GM06990 (cell line): ENCODE measurements at regions not wholly inside any gene's neighbourhood (a gene's known extent, or its start where the extent isn't known, plus 50 kb on each side); places are given as distances from the start of the nearest gene placed in this dataset.

Source experiments
- DNase-seq: peaks from one replicate; pipeline ENCODE4 v3.0.0-alpha.2; 2011; ENCODE audit not compliant: insufficient read length; ENCODE audit errors: extremely low read depth
- H3K27me3 ChIP-seq: replicated peaks from 2 replicates; pipeline ENCODE4 v1.6.0; 2011; ENCODE audit warnings: low read length; ENCODE audit not compliant: control insufficient read depth, insufficient read depth
- H3K36me3 ChIP-seq: 2 replicates; pipeline ENCODE4 v1.5.1; 2011; ENCODE audit warnings: low read length; ENCODE audit not compliant: control insufficient read depth, insufficient read depth
- H3K4me3 ChIP-seq: replicated peaks from 2 replicates; pipeline ENCODE4 v1.5.1; 2011; ENCODE audit warnings: low read depth, mild to moderate bottlenecking, control low read depth, low read length
- TF ChIP-seq, protein P1 (sequence below): IDR thresholded peaks from 2 replicates; pipeline ENCODE4 v1.5.1; 2011; ENCODE audit warnings: low read length, control low read depth, mild to moderate bottlenecking, inconsistent platforms; ENCODE audit not compliant: insufficient read depth, poor library complexity, severe bottlenecking

DNA sequence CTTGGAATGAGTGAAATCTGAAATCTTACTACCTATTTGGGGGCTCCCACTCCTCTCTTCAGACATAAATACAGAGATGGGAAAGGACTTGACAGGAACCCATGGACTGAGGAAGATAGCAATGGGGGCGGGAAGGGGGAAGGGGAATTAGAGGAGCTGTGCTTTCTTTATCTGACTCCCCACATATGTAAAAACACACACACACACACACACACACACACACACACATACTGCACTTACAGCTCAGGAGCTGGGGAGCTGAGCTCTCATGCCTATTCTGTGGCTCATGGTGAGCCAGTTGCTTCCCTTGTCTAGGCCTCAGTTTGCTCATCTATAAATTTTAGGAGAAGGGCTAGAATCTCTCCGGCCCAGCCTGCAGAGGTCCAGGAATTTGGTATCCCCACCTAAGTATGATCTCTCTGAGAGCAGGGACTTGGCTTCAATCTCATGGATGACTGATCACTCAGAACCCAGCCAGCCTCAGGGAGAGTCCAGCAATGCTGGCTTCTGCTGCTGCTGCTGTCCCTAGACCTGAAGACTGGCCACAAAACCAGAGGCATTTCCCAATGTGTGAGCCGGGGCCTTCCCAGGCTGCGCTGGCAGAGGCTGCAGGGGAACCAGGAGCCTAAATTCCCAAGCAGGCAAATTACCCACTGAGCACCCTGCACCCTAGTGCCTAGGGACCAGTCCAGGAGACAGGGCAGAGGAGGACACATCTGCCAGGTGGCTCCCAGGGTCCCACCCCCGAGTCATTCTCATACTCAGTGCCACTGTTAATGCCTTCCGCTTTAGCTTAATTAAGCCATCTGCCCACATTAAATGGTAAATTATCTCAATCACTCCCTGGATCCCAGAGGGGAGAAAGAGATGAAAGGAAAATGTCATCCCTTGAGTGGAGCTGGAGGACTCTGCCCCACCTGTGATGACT lies 57.5 kb upstream of the RBM15 start:
- TF ChIP-seq, protein P1, sequence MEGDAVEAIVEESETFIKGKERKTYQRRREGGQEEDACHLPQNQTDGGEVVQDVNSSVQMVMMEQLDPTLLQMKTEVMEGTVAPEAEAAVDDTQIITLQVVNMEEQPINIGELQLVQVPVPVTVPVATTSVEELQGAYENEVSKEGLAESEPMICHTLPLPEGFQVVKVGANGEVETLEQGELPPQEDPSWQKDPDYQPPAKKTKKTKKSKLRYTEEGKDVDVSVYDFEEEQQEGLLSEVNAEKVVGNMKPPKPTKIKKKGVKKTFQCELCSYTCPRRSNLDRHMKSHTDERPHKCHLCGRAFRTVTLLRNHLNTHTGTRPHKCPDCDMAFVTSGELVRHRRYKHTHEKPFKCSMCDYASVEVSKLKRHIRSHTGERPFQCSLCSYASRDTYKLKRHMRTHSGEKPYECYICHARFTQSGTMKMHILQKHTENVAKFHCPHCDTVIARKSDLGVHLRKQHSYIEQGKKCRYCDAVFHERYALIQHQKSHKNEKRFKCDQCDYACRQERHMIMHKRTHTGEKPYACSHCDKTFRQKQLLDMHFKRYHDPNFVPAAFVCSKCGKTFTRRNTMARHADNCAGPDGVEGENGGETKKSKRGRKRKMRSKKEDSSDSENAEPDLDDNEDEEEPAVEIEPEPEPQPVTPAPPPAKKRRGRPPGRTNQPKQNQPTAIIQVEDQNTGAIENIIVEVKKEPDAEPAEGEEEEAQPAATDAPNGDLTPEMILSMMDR: no peak
- no peak for DNase-seq
- Histone ChIP-seq H3K36me3 (no peaks in the 10 kb centered on the region), H3K4me3 (no peak overlapping the region), H3K27me3 (no peaks in the 10 kb centered on the region)

DNA sequence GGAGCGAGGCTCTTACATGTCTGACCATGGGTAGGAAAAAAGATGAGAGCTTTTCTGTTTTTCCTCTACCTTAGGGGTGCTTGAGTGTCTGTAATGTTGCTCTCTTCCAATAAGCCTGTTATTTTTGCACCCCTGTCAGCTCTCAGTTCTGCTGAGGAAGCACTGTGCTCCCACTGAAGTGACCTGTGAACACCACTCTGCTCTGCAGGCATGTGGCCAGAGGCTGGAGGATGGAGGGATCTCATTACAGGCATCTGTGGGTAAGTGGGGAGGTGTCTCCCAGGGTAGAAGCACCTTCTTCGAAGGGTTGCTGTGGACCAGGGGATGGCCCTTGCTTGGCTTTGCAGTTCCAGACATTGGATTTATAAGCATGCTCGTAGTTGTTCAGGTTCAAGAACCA lies 56.8 kb upstream of the RBM15 start:
- Histone ChIP-seq H3K27me3 (no peaks in the 10 kb centered on the region), H3K36me3 (no peaks in the 10 kb centered on the region), H3K4me3 (no peak overlapping the region)
- TF ChIP-seq, protein P1: no peak
- no peak for DNase-seq

DNA sequence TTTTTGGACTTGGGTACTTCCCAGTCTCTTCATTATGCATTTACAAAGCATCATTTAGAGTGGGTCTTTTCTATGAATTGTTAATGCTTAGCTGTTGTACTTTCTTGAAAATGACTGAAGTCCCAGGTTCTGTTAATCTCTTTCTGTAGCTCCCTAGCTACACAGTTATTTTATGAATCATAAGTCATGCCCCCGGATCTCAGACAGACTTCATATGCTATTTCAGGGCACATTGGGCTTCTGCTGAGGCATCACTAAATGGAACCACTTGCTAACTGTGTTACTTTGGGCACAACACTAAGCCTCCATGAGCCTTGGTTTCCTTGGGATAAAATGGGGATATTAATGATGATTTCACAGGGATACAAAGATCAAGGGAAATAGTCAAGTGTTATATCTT lies 55.5 kb upstream of the RBM15 start:
- H3K36me3 ChIP-seq: no peaks in the 10 kb centered on the region
- TF ChIP-seq, protein P1: no peak
- DNase-seq: no peak
- no peak overlapping the region for H3K4me3 ChIP-seq
- no peaks in the 10 kb centered on the region for H3K27me3 ChIP-seq

DNA sequence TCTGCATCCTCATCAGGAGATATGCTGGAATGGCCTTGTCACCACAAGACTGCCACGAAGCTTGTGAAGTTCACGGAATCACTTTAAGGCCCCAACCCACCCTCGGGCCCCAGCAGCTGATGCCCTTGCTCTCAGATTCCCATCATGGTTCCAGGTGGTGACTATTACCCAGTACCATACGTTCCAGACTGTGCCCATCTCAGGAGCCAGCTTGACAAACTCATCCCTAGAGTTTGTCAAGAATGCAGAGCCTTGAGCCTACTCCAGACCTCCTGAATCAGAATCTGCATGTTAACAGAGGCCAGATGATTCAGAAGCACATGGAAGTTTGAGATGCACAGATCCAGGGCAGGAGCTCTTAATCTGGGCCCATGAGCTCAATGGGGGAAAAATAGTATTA lies 53.9 kb upstream of the RBM15 start:
- TF ChIP-seq, protein P1: no peak
- Histone ChIP-seq H3K27me3 (no peaks in the 10 kb centered on the region), H3K4me3 (no peak overlapping the region), H3K36me3 (no peaks in the 10 kb centered on the region)
- DNase-seq: no peak

DNA sequence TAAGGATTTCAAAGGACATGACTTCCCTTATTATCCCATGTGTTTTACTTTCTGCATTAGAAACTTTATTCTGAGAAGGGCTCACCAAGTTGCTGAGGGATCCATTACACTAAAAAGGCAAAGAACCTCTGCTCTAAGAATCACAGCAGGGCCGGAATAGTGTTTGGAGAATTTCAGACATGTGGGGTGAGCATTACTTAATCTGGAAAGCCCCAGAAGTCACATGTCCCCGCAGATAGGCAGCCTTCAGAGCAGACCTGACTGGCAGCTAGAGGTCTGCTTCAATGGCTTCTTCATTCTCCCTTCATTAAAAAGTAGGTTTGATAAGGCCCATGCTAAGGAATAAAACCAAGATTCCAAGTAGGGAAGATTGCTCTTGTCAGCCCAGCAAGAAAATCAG lies 52.6 kb upstream of the RBM15 start:
- no peak for DNase-seq
- TF ChIP-seq, protein P1: no peak
- Histone ChIP-seq H3K27me3 (no peaks in the 10 kb centered on the region), H3K4me3 (no peak overlapping the region), H3K36me3 (no peaks in the 10 kb centered on the region)
